SK-N-MC (cell line): ENCODE measurements at regions not wholly inside any gene's neighbourhood (a gene's known extent, or its start where the extent isn't known, plus 50 kb on each side); places are given as distances from the start of the nearest gene placed in this dataset.

Source experiments
- EZH2 ChIP-seq: fragments of 200-600 bp; sonication (generic); IDR thresholded peaks from one replicate; pipeline ENCODE4 v1.6.1; 2017; ENCODE audit warnings: antibody characterized with exemption
- FOXP2 ChIP-seq: optimal IDR thresholded peaks from 2 replicates; pipeline ENCODE3; 2011; ENCODE audit warnings: mild to moderate bottlenecking, moderate library complexity; ENCODE audit not compliant: insufficient read depth; ENCODE audit errors: extremely low read length, control extremely low read depth
- POLR2AphosphoS5 ChIP-seq: IDR thresholded peaks from 2 replicates; pipeline ENCODE4 v1.6.1; 2012; ENCODE audit warnings: mild to moderate bottlenecking, low read depth, low read length, borderline replicate concordance

GRCh38 chr14:34173916-34174315, 223.0 kb upstream of the EGLN3 start:
- TF ChIP-seq POLR2AphosphoS5, result no peak
- no peak for TF ChIP-seq EZH2
- TF ChIP-seq FOXP2, result no peak
